Adrenal gland (tissue), 5 donors: ENCODE measurements at regions not wholly inside any gene's neighbourhood (a gene's known extent, or its start where the extent isn't known, plus 50 kb on each side); places are given as distances from the start of the nearest gene placed in this dataset.

Source experiments
- POLR2A ChIP-seq, 2 donors: fragments of 450-650 bp; IDR thresholded peaks; one replicate each; pipeline ENCODE4 v1.6.1; 2017; ENCODE audit warnings: antibody characterized with exemption in 2 of 2, mild to moderate bottlenecking in 2 of 2, moderate library complexity in 1 of 2
- TF ChIP-seq, protein P1 (sequence below), 6 experiments: fragments of 450-650 bp in 4 of 6; fragments of 200-600 bp in 2 of 6; sonication (generic) in 1 of 6; IDR thresholded peaks; 1 replicate in 5 of 6; 2 replicates in 1 of 6; pipeline versions ENCODE4 v1.5.1 to v1.8.0; 2016 to 2021; ENCODE audit warnings: antibody characterized with exemption in 6 of 6, mild to moderate bottlenecking in 2 of 6, moderate library complexity in 1 of 6
- donor health status: DM: no; HTN: no; CAD: no.

DNA sequence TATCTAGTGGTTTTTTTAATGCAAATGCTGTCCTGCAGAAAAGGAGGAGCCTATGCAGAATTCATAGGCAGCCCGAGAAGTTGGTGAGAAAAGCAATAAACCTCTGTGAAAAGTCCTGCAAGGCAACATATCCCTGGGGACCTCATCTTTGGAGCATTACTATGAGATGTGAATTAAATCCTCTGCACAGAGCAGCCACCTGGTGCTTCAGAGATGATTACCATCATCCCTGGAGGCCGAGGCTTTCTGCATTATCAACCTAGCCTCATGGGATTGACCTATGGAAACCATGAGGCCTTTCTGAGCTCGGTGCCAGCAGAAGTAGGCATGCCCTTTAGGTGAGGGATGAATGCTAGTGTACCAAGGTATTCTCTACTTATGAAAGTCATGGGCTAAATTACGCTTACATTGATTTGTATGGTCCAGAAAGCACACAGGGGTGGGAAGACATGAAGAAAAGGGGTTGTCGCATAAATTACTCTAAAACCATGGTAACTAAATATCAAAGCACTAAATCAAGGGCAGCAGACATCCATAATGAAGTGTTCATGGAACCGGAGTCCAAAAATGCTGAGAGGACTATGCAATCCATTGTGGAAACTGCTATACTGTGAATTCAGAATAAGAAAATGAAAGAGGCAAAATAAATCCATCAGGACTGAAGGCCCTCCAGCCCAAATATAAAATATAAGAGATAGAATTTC is 623.5 kb upstream of the DDX18 start:
- TF ChIP-seq, protein P1, sequence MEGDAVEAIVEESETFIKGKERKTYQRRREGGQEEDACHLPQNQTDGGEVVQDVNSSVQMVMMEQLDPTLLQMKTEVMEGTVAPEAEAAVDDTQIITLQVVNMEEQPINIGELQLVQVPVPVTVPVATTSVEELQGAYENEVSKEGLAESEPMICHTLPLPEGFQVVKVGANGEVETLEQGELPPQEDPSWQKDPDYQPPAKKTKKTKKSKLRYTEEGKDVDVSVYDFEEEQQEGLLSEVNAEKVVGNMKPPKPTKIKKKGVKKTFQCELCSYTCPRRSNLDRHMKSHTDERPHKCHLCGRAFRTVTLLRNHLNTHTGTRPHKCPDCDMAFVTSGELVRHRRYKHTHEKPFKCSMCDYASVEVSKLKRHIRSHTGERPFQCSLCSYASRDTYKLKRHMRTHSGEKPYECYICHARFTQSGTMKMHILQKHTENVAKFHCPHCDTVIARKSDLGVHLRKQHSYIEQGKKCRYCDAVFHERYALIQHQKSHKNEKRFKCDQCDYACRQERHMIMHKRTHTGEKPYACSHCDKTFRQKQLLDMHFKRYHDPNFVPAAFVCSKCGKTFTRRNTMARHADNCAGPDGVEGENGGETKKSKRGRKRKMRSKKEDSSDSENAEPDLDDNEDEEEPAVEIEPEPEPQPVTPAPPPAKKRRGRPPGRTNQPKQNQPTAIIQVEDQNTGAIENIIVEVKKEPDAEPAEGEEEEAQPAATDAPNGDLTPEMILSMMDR (IDR thresholded peaks at IDR 0.05) = no peak
- TF ChIP-seq POLR2A (IDR thresholded peaks at IDR 0.05) = no peak
